OCI-LY3 (cell line): ENCODE measurements at regions not wholly inside any gene's neighbourhood (a gene's known extent, or its start where the extent isn't known, plus 50 kb on each side); places are given as distances from the start of the nearest gene placed in this dataset.

ENCODE experiments used
- H2AFZ ChIP-seq: fragments of 200-600, 300-600 bp; shearing (Covaris generic); 2 replicates; pipeline ENCODE4 v1.6.0; 2014; ENCODE audit warnings: antibody characterized with exemption, low read depth, low read length
- H3K27ac ChIP-seq: fragments of 200-600, 300-600 bp; sonication (generic); 2 replicates; pipeline ENCODE4 v1.5.1; 2014; ENCODE audit warnings: mild to moderate bottlenecking, low read length, moderate library complexity, mixed read lengths
- H3K27me3 ChIP-seq: fragments of 200-600, 300-600 bp; sonication (generic); 2 replicates; pipeline ENCODE4 v1.6.1; 2014; ENCODE audit warnings: low read depth, low read length, mixed read lengths
- H3K36me3 ChIP-seq: fragments of 200-600, 300-600 bp; sonication (generic); replicated peaks from 2 replicates; pipeline ENCODE3; 2014; ENCODE audit warnings: low read depth, low read length, mixed read lengths
- H3K4me1 ChIP-seq: fragments of 300-600, 200-600 bp; sonication (generic); 2 replicates; pipeline ENCODE4 v1.6.1; 2014; ENCODE audit warnings: low read length, mixed read lengths
- H3K4me2 ChIP-seq: fragments of 200-600, 300-600 bp; sonication (generic); 2 replicates; pipeline ENCODE4 v1.6.1; 2014; ENCODE audit warnings: low read length, mixed read lengths
- H3K4me3 ChIP-seq: fragments of 300-600, 200-600 bp; sonication (generic); 2 replicates; pipeline ENCODE4 v1.5.1; 2014; ENCODE audit warnings: antibody characterized with exemption, mild to moderate bottlenecking, low read length, moderate library complexity
- H3K79me2 ChIP-seq: fragments of 300-600, 200-600 bp; shearing (Covaris generic); 2 replicates; pipeline ENCODE4 v1.6.1; 2014; ENCODE audit warnings: mild to moderate bottlenecking, low read length, mixed read lengths
- H3K9ac ChIP-seq: fragments of 300-600, 200-600 bp; shearing (Covaris generic); 2 replicates; pipeline ENCODE4 v1.6.0; 2014; ENCODE audit warnings: mild to moderate bottlenecking, low read length, moderate library complexity
- H3K9me3 ChIP-seq: fragments of 200-600, 300-600 bp; shearing (Covaris generic); 2 replicates; pipeline ENCODE4 v1.6.1; 2014; ENCODE audit warnings: low read length, mixed read lengths; ENCODE audit not compliant: insufficient read depth
- H4K20me1 ChIP-seq: fragments of 200-600, 300-600 bp; sonication (generic); 2 replicates; pipeline ENCODE4 v1.6.1; 2016; ENCODE audit warnings: low read length, mixed read lengths; ENCODE audit not compliant: insufficient read depth
- CTCF ChIP-seq: fragments of 200-600, 300-600 bp; sonication (generic); IDR thresholded peaks from 2 replicates; pipeline ENCODE4 v1.5.1; 2014; ENCODE audit warnings: antibody characterized with exemption, low read length, low read depth
- EZH2phosphoT487 ChIP-seq: fragments of 200-600 bp; shearing (Covaris generic); IDR thresholded peaks from 2 replicates; pipeline ENCODE4 v1.6.1; 2018; ENCODE audit warnings: antibody characterized with exemption, mixed run types, low read depth

GRCh38 chr10:29826221-29826620 lies 191.4 kb upstream of the SVIL start:
- no peak overlapping the region for H3K4me3 ChIP-seq
- H3K27me3 ChIP-seq = no peaks in the 10 kb centered on the region
- H3K9ac ChIP-seq = no peak overlapping the region
- no peaks in the 10 kb centered on the region for H4K20me1 ChIP-seq
- H2AFZ ChIP-seq = no peak overlapping the region
- H3K4me2 ChIP-seq = no peak overlapping the region
- H3K79me2 ChIP-seq = no peaks in the 10 kb centered on the region
- no peaks in the 10 kb centered on the region for H3K9me3 ChIP-seq
- H3K36me3 ChIP-seq = no peaks in the 10 kb centered on the region
- H3K4me1 ChIP-seq = no peaks in the 10 kb centered on the region
- TF ChIP-seq CTCF (no peak), EZH2phosphoT487 (no peak)
- no peak overlapping the region for H3K27ac ChIP-seq

- H3K4me2 ChIP-seq = no peak overlapping the region
- no peaks in the 10 kb centered on the region for H3K4me1 ChIP-seq
- no peaks in the 10 kb centered on the region for H3K79me2 ChIP-seq
- H3K27me3 ChIP-seq = no peaks in the 10 kb centered on the region
- no peak overlapping the region for H3K27ac ChIP-seq
- H2AFZ ChIP-seq = no peak overlapping the region
- H3K9ac ChIP-seq = no peak overlapping the region
- H4K20me1 ChIP-seq = no peaks in the 10 kb centered on the region
- H3K36me3 ChIP-seq = no peaks in the 10 kb centered on the region
- no peak overlapping the region for H3K4me3 ChIP-seq
- TF ChIP-seq CTCF = no peak
- no peak for TF ChIP-seq EZH2phosphoT487
- H3K9me3 ChIP-seq = no peaks in the 10 kb centered on the region
These were observed 188.8 kb upstream of the SVIL start for GRCh38 chr10:29823553-29824080.

- Histone ChIP-seq H3K27ac (no peak overlapping the region), H3K9me3 (no peaks in the 10 kb centered on the region), H3K4me3 (no peak overlapping the region), H3K36me3 (no peaks in the 10 kb centered on the region), H3K9ac (no peak overlapping the region), H4K20me1 (no peaks in the 10 kb centered on the region), H3K79me2 (no peaks in the 10 kb centered on the region), H3K4me2 (no peak overlapping the region), H3K27me3 (no peaks in the 10 kb centered on the region), H3K4me1 (no peaks in the 10 kb centered on the region), H2AFZ (no peak overlapping the region)
- TF ChIP-seq CTCF (no peak), EZH2phosphoT487 (no peak)
These were observed 186.2 kb upstream of the SVIL start for GRCh38 chr10:29820890-29821461.

GRCh38 chr10:29816801-29817558 lies 182.2 kb upstream of the SVIL start:
- Histone ChIP-seq H3K4me1 (no peaks in the 10 kb centered on the region), H3K79me2 (no peaks in the 10 kb centered on the region), H3K27me3 (no peaks in the 10 kb centered on the region), H3K9me3 (no peaks in the 10 kb centered on the region), H2AFZ (no peak overlapping the region), H3K4me2 (no peak overlapping the region), H3K4me3 (no peak overlapping the region), H3K27ac (no peak overlapping the region), H3K9ac (no peak overlapping the region), H4K20me1 (no peaks in the 10 kb centered on the region), H3K36me3 (no peaks in the 10 kb centered on the region)
- TF ChIP-seq EZH2phosphoT487 = no peak
- no peak for TF ChIP-seq CTCF
